GM19397 (cell line): ENCODE measurements at regions not wholly inside any gene's neighbourhood (a gene's known extent, or its start where the extent isn't known, plus 50 kb on each side); places are given as distances from the start of the nearest gene placed in this dataset.
A peak's percentile ranks its signal among the peaks of the same experiment; 100 is the strongest.

Experiments
- ATAC-seq: cut with Tn5 transposase; IDR thresholded peaks from one replicate; pipeline ENCODE4 v1.9.1; 2021; ENCODE audit warnings: mild to moderate bottlenecking, moderate library complexity; ENCODE audit not compliant: unreplicated experiment

DNA sequence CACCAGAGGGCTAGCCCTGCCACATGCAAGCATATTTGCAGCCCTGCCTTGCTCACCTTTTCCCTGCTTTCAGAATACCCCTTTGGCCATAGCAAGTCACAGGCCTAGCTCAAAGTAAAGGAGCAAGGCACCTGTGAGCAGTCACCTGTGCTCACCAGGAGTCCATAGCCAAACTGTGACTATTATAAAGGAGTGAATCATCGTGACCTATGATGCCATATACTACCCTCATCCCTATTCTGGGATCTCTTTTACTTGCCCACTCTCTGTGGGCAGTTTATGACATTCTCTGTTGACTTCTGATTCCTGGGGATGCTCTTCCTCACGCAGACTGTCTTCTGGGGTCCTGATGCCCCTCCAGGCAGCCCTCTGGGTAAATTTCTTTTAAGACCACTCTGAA is 200.5 kb upstream of the NLRP1 start:
- no peak for ATAC-seq

DNA sequence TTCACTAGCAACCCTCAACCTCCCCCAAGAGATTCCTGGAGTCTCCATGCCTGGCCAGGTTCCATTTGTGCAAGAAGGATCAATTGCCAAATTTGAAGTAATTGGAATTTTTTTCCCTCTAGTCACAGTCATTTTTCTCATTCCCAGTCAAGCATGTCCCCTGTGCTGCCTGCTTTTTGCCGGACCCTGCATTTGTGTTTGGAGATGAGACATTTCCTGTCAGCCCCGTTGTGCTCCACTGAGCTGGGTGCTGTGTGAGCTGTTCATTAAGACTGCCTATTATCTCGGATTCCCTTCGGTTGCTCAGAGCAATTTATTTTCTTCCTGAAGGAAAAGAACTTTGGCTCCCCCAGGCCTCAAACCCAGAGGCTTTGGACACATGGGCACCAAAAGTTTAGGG is 201.0 kb upstream of the NLRP1 start:
- ATAC-seq: no peak

DNA sequence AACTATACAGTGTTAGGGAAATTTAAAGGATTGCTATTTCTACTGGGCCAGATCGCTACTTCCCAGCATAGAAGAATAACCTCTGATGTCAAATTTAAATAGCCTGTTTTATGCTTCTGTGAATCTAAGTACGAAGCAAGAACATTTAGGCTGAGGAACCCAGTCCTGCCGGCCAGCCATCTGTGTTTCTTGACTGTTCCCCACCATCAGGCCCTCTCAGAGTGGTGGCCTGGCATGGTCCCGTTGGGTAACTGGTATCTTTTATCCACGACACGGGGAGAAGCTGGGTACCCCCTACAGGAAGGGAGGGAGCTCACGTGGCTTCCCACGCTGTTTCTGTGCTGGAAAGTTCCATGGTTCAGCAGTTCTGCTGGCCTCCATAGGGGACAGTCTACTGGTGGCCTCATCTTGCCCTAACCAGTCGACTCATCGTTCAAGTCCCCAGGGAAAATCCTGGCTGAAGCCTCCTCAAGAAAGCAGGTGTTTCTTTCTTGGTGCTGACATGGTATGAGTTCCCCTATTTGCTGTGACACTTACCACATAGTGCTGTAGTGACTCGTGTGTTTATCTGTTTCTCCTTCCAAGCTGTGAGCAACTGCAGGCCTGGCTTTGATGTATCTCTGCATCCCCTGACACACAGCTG is 201.7 kb upstream of the NLRP1 start:
- ATAC-seq: peak; percentile 60

DNA sequence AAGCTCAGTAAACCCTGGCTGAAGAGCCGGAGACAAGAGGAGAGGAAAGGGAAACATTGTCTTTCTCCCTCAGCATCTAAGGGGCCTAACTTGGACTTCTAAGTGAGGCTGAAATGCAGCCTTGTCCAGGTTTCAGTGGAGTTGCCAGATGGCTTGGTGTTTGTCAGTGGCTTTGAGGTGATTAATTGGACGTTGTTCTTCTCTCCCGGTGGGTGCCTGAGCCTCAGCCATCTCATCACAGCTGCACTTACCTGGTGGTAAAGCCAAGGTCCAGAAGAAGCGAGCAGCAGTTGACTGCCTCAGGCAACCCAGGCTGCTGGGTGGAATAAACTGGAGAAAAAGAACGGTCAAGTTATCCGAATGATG is 202.2 kb upstream of the NLRP1 start:
- ATAC-seq: no peak

DNA sequence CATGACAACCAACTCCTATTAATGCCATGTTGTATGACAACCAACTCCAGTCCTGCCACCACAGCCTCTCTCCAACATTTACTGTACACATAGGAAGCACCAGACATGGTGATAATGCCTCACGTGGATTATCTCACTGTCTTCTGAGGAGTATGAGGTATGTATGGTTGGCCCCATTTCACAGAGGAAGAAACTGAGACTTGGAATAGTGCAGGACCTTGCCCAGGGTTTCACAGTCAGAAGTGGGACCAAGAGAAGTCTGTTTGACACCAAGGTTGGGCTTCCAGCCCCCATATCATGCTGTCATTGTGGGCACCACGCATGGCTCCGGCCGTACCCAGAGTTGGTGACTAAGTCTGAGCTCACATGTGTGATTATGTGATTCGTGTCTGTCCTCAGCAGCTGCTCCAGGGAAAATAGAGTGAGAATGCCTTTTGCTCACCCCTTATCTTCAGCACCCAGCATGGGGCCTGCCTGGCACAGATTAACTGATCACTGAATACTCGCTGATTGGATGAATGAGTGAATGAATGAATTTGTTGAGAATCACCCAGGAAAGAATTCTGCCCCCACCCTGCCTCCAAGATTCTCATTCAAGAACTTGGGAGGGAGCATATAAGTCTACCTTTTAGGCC is 204.1 kb upstream of the NLRP1 start:
- no peak for ATAC-seq

DNA sequence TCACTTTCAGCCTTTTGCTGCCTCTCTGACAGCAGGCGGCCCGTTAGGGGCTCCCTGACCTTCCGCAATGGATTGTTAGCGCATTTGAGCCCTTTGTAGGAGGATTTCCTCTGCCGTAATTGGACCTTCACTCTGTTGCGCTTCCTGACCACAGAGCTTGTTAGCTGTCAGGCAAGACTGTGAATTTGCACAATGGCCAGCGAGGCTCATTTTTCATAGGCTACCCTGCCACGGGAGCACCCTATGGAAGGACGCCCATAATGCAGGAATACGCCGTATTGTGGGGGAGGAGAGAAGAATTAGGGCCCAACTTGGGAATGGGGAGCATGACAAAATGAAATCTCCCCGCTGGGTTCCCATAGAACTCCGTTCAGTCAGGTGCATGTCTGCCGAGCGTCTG is 205.2 kb upstream of the NLRP1 start:
- no peak for ATAC-seq

DNA sequence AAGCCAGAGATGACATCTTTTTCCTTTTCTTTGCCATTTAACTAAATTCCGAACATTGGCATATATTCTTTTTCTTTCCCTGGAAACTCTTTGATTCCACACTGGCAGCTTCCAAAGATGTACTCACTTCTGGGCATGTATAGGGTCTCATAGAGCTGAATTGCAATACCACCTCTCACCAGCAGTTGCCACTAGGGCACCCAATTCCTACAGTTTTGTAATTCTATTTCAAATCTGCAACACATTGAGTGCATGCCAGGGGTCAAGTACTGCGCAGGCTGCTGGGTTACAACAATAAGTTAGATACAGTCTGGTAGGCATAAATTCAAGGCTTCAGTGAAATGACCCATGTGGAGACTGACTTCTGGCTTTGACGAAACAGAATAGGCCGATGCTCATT is 208.8 kb upstream of the NLRP1 start:
- ATAC-seq: no peak

DNA sequence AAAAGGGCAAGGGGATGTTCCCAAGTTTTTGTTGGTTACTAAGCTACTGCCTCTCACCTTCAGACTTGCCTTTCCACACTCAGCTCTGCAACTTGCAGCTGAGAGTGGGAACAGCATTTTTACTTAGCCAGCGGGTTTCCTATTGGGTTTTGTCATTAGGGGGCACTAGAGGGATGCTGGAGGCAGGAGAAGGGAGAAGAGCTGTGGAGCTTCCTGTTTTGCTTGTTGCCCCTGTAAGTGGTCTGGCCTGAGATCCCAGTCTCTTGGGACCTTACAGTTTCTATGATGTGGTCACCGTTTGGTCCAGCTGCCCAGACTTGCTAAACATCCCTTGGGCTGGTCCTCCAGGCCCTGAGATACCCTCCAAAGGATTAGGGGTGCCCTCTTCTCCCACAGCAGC is 209.6 kb upstream of the NLRP1 start:
- ATAC-seq: no peak

DNA sequence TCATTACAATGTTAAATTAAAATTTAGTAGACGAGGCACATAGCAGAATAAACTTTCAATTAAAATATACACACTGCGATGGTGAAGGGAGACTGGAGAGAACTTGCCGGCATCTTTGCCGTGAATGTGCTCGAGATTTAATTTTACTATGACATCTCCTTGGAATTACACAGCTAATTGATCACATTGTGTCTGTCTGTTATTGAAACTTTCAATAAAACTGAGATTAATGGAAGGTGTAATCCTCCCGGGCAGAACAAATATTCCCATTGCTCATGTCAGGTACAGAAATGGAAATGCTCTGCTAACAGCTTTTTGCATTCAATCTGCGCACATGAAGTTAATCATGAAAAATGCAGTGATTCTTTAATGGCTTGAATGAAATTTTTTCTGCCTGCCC is 210.1 kb upstream of the NLRP1 start:
- ATAC-seq: no peak

DNA sequence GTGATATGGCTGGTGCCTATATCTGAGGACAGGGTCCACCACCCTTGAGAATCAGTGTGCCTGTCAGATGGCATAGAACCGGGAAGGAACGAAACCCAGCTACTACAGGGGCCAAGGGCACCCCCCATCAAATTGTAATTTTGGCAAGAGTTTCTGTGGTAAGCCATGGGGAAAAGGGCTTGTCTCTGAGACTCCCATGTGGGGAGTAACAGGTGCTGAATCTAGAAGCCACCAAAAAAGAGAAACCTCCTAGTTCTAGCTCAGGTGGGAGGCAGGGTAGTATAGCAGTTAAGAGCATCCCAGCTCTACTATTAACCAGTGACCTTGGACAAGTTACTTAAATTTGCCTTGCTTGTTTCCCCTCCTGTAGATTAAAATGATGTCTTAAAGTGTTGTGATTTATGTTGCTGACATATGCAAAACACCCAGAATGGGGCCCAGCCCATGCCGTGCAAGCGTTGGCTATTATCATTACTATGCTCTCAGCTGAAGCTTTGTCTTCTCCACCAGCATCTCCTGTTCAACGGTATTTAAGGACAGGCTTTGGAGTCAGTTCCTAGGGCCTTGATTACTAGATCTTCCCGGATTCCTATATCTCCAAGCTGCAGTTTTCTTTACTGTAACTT is 210.7 kb upstream of the NLRP1 start:
- ATAC-seq: no peak

DNA sequence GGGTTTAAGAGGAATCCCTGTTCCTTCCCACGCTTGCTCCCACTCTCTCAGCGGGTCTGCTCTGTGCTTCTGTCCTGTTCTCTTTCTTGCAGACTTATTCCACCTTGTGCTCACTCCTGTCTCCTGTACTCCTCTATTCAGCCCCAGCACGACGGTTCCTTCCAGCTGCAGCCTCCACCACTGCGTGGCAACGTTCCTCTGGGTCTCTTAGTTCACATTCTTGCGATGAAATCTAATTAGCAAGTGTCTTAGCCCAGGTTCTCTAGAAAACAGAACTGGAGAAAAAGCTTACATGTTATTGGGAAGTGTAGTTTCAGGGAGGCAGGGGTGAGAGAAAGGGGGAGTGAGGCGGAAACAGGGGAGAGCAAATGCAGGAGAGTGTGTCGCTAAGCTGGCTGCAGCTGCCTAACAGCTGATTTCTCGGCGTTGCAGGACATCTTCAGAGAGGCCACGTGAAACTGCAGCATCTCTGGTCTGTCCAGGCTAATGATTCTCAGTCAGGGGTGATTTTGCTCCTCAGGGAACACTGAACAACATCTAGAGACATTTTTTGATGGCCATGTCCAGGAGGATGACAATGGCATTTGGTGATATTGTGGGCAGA is 213.2 kb upstream of the NLRP1 start:
- ATAC-seq: no peak

DNA sequence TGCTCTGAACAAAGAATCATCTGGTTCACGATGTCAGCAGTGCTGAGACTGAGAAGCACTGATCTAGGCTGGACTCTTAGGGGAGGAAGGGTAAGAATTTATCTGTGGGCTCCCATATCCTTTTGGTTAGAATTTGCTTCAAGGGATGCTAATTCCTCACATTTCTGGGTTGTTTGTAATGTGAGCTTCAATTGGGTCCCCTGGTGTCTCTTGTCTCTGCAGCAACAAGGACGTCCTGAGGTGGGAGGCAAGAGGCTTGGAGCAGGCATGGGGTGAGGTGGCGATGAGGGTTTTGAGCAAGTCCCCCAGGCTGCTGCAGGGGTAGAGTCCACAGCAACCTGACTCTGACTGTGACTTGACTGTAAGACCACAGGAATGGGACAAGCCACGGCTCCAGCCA is 213.8 kb upstream of the NLRP1 start:
- no peak for ATAC-seq

DNA sequence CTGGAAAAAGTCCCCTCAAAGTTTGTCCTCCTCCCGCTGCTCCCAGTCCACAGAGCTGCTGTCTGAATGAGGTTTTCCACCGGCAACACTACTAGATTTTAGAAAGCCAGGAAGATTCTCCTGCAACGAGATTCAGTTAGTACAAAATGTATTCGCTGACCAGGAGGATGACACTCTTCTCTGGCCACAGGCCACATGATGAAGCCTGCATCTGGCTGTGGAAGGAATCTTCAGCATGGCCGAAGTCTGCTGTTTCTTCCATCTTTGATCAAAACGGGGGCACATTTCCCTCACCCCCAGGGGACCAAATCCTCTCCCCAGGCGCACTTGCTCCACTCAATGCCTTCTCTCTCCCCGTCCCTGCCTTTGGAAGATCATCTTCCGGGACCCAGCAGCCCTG is 215.8 kb upstream of the NLRP1 start:
- ATAC-seq: no peak

DNA sequence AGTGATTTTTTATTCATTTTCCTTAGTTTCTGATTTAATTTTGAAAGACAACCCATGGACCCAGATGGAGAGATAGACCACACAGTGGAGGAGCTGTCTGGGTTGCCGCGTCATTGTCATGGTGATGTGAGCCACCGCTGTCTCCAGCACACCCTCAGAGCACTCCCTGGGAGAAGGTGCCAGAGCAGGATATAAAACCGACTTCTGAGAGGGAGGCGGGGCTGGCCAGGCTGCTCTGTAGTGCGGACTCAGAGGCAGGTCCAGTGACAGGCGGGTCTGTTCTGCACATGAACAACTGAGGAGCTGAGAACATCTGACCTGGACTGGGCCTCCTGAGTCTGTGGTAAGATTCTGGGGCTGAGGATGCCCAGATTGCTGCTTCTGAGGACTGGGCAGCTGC is 216.3 kb upstream of the NLRP1 start:
- ATAC-seq: no peak

DNA sequence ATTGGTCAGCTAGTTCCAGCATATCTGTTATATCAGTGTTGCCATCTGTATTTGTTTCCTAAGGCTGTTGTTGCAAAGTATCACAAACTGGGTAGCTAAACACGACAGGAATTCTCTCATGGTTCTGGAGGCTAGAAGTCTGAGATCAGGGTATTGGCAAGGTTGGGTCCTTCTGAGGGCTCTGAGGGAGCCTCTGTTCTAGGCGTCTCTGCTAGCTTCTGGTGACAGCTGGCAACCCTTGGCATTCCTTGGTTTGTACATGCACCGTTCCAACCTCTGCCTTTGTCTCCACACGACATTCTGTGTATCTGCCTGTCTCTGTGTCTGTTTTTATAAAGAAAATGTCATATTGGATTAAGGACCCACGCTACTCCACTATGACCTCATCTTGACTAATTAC is 219.9 kb upstream of the NLRP1 start:
- ATAC-seq: no peak

DNA sequence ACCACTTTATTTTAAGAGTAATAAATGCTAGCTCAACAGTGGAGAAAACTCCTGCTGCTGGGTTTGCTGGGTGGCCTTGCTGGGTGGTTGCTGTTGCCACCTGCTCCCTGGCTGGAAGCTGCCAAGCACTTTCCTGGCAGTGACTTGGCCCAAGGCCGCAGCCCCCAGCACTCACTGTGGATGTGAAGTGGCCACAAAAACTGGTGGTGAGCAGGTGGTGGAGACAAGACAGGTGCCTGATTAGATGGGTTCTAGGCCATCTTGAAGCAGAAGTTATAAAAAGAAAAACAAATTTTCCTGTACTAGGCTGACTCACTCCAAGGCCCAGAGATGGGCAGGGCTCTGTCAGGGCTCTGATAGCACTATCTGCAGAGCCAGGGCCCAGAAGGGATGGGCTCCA is 224.7 kb upstream of the NLRP1 start:
- ATAC-seq: no peak

DNA sequence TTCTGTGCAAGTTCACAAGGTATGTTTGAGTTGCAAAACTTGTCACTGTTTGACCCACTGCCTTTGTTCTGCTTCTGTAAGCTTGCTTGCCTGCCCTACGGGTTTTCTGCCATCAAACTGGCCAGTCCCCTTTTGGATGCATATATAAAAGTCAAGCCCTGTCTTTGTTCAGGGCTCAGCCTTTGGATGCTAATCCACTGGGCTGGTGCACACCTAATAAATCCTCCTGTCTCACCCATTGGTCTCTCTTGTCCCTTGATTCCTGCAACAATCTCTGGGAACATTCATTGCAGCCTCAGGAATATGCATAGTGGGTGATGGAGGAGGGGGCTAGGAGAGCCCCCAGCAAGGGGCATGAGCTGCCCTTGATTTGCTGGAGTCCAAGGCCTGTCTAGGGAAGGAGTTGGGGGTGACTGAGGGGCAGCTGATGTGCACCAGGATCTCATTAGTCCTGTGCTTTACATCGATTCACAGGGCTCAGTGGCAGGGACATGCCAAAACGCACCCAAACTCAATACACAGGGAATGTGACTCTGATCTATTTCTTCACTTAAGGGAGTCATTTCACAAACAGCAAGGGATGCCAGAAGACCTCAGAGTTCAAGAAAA is 225.4 kb upstream of the NLRP1 start:
- ATAC-seq: no peak

DNA sequence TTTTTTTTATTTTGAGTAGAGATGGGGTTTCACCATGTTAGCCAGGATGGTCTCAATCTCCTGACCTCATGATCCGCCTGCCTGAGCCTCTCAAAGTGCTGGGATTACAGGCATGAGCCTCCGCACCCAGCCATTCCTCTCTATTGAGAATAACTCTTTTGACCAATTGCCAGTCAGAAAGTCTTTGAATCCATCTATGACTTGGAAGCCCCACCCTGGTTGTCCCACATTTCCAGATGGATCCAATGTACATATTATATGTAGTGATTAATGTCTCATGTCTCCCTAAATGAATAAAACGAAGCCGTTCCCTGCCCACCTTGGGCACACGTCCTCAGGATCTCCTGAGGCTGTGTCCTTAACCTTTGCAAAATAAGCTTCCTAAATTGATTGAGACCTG is 228.3 kb upstream of the NLRP1 start:
- no peak for ATAC-seq

DNA sequence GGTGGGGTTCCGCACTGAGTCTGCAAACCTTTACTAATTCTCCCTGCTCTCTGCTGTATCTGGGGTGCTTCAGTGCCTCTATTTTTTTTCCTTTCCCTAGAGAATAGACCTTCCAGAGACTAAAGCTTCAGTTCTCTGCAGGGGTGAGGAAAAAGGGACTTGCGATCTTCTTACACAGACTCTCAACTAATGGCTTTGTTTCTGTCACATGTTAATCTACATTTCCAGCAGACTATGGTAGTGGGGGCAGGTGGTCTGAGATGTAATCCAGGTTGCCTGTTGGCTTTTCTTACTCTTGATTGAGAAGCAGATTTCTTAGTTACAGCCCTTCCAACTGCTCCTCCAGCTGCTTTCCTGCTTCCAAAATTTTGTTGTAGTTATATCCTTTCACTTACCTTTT is 229.0 kb upstream of the NLRP1 start:
- no peak for ATAC-seq

DNA sequence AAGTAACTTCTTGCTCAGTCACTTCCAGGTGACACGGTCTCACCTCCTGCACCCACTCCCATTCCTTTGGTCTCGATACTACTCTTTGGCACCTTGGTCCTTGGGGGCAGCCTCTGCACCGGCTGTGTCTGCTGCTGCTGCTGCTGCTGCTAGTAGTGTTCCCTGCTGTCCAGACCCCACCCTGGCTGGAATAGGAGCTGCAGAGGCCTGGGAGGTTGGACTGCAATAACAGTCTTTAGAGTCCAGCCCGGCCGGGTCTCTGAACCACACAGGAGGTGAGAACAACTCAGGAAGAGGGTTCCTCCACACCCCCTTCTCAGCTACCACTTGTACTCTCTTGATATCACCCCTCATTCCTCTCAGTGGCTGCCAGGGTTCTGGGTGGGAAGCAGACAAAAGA is 231.1 kb upstream of the NLRP1 start:
- no peak for ATAC-seq

DNA sequence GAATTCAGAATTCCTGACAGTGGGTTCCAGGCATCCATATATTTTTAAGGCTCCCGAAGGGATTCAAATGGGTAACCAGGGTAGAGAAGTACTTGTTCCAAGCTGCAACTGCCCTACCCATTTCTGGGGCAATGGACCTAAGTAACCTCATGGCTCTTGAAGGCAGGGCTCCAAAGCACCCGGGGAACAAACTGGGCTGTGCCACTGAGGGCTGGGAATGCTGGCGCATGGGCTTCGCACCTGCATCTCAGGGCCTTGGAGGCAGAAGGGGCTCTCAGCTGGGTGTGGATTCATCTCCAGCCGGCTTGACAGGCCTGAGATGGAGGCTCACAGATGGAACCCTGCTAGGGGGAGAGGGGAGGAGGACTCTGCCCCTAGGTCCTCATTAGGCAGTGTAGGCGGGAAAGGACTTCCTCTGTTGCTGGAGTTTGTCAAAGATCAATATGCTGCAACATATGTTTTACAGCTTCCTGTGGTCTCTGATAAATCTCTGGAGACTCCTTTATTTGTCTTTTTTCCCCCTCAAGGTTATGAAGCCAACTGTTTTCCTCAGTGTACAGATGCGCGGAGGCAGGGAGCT is 232.3 kb upstream of the NLRP1 start:
- no peak for ATAC-seq
